ENCODE measurements at regions not wholly inside any gene's neighbourhood (a gene's known extent, or its start where the extent isn't known, plus 50 kb on each side); places are given as distances from the start of the nearest gene placed in this dataset.

DNA sequence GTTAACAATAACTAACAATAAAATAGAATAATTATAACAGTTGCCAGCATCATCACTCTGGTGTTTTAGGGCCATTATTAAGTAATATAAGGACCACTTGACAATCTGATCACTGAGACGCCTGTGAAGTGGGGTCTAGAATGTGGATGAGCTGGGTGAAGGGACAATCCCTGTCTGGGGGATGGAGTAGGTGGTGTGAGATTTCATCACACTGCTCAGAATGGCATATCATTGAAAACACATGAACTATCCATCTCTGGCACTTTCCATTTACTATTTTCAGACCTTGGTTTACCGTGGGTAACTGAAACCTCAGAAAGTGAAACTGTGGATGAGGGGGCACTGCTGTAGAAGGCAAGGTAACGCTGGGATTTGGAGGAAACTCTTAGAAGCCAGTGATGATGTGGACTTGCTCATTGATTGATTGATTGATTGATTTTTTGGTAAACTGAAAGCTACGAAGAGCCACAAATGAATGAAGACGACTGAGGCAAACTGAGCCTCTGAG, 204.4 kb upstream of the TWIST2 start:
- H3K4me3 ChIP-seq (ENCODE audit: low read depth, low read length) = no peak overlapping the region
- TF ChIP-seq, protein P1, sequence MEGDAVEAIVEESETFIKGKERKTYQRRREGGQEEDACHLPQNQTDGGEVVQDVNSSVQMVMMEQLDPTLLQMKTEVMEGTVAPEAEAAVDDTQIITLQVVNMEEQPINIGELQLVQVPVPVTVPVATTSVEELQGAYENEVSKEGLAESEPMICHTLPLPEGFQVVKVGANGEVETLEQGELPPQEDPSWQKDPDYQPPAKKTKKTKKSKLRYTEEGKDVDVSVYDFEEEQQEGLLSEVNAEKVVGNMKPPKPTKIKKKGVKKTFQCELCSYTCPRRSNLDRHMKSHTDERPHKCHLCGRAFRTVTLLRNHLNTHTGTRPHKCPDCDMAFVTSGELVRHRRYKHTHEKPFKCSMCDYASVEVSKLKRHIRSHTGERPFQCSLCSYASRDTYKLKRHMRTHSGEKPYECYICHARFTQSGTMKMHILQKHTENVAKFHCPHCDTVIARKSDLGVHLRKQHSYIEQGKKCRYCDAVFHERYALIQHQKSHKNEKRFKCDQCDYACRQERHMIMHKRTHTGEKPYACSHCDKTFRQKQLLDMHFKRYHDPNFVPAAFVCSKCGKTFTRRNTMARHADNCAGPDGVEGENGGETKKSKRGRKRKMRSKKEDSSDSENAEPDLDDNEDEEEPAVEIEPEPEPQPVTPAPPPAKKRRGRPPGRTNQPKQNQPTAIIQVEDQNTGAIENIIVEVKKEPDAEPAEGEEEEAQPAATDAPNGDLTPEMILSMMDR (IDR thresholded peaks at IDR 0.05; ENCODE audit: insufficient read depth, low read depth, low read length, missing control alignments) = no peak
- DNase-seq (ENCODE audit: low read depth) = no peak

GRCh38 chr2:238644095-238645081, 203.5 kb upstream of the TWIST2 start:
- TF ChIP-seq, protein P1 (IDR thresholded peaks at IDR 0.05; ENCODE audit: insufficient read depth, low read depth, low read length, missing control alignments) = no peak
- no peak for DNase-seq (ENCODE audit: low read depth)
- no peak overlapping the region for H3K4me3 ChIP-seq (ENCODE audit: low read depth, low read length)

- DNase-seq (ENCODE audit: low read depth) = no peak
- H3K4me3 ChIP-seq (ENCODE audit: low read depth, low read length) = no peak overlapping the region
- TF ChIP-seq, protein P1 (IDR thresholded peaks at IDR 0.05; ENCODE audit: insufficient read depth, low read depth, low read length, missing control alignments) = no peak
Measured at GRCh38 chr2:238645095-238645494, 202.8 kb upstream of the TWIST2 start.

GRCh38 chr2:238645716-238646115, 202.2 kb upstream of the TWIST2 start:
- H3K4me3 ChIP-seq (ENCODE audit: low read depth, low read length) = no peak overlapping the region
- TF ChIP-seq, protein P1 (IDR thresholded peaks at IDR 0.05; ENCODE audit: insufficient read depth, low read depth, low read length, missing control alignments) = no peak
- DNase-seq (ENCODE audit: low read depth) = no peak

- TF ChIP-seq, protein P1 (IDR thresholded peaks at IDR 0.05; ENCODE audit: insufficient read depth, low read depth, low read length, missing control alignments) = no peak
- DNase-seq (ENCODE audit: low read depth) = no peak
- no peak overlapping the region for H3K4me3 ChIP-seq (ENCODE audit: low read depth, low read length)
Measured at GRCh38 chr2:238646281-238646680, 201.6 kb upstream of the TWIST2 start.

GRCh38 chr2:238646803-238647202, 201.1 kb upstream of the TWIST2 start:
- no peak for DNase-seq (ENCODE audit: low read depth)
- H3K4me3 ChIP-seq (ENCODE audit: low read depth, low read length) = no peak overlapping the region
- TF ChIP-seq, protein P1 (IDR thresholded peaks at IDR 0.05; ENCODE audit: insufficient read depth, low read depth, low read length, missing control alignments) = no peak
